VCaP (cell line): ENCODE measurements at regions not wholly inside any gene's neighbourhood (a gene's known extent, or its start where the extent isn't known, plus 50 kb on each side); places are given as distances from the start of the nearest gene placed in this dataset.

Source experiments
- H3K27ac ChIP-seq: fragments of 450-650 bp; 2 replicates; pipeline ENCODE4 v1.5.1; 2017
- CTCF ChIP-seq: fragments of 450-650 bp; conservative IDR thresholded peaks from 2 replicates; pipeline ENCODE4 v1.5.1; 2017; ENCODE audit warnings: mild to moderate bottlenecking, moderate library complexity

- TF ChIP-seq CTCF = no peak
- no peak overlapping the region for H3K27ac ChIP-seq
Observed at GRCh38 chr4:10169839-10170387, 53.3 kb upstream of the WDR1 start.

GRCh38 chr4:10168151-10168550, 51.6 kb upstream of the WDR1 start:
- H3K27ac ChIP-seq = no peak overlapping the region
- no peak for TF ChIP-seq CTCF

GRCh38 chr4:10167201-10167600, 50.6 kb upstream of the WDR1 start:
- no peak for TF ChIP-seq CTCF

More at GRCh38 chr4:10167201-10167600, 50.6 kb upstream of the WDR1 start:
- H3K27ac ChIP-seq = no peak overlapping the region
